GM18867 (cell line): ENCODE measurements at regions not wholly inside any gene's neighbourhood (a gene's known extent, or its start where the extent isn't known, plus 50 kb on each side); places are given as distances from the start of the nearest gene placed in this dataset.
"Not testable (repeated sequence)": the region's sequence is repeated elsewhere in the genome, so short reads cannot be mapped to it uniquely, and the experiment has no call there.

Experiments used
- ATAC-seq: cut with Tn5 transposase; IDR thresholded peaks from one replicate; pipeline ENCODE4 v1.9.1; 2021; ENCODE audit warnings: mild to moderate bottlenecking, moderate library complexity; ENCODE audit not compliant: unreplicated experiment

DNA sequence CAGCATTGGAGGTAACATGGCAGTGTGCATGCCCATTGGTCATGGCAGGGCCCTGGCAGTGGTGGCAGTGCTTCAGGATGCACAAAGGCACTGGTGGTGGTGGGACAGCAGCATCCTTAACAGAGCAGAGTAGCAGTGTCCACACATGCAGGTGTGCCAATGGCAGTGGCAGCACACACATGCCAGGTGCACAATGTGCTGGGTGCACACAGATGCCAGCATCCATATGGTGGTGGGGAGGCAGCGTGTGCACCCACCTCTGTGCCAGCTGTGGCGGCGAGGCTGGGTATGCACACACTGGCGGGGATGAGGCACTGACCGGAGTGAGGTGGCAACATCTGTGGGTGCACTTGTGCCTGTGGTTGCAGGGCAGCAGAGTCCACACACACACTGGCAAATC is 150.6 kb downstream of the SI start:
- ATAC-seq: no peak

DNA sequence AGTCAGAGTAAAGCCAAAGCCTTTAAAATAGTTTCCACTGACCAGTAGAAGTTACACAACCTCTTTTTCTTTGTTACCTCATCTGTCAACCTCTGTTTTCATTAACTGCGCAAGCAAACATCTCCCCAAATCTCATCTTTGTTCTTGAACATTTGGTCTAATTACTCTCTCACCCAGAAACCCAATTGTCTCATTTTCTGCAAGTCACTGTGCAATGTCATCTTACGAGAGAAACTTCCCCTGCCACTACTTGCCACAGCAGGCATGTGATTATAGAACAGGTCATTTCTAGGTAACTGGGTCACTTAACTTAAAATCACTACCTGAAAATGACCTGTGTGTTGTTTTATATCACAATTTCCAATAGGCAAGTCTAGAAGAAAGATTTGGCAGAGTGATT is 159.4 kb downstream of the SI start:
- no peak for ATAC-seq

DNA sequence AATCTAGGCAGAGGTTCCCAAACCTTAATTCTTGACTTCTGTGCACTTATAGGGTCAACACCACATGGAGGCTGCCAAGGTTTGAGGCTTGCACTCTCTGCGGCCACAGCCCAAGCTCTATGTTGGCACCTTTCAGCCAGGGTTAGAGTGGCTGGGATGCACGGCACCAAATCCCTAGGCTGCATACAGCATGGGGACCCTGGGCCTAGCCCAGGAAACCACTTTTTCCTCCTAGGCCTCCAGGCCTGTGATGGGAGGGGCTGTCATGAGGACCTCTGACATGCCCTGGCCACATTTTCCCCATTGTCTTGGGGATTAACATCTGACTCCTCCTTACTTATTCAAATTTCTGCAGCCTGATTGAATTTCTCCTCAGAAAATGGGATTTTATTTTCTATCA is 165.4 kb downstream of the SI start:
- ATAC-seq: no peak

GRCh38 chr3:164903820-164904451 is 174.4 kb downstream of the SI start:
- no peak for ATAC-seq

GRCh38 chr3:164897342-164897741 is 181.0 kb downstream of the SI start:
- no peak for ATAC-seq

GRCh38 chr3:164890061-164890460 is 188.2 kb downstream of the SI start:
- ATAC-seq: no peak

- no peak for ATAC-seq
These were observed 195.1 kb downstream of the SI start for GRCh38 chr3:164883171-164883570.

GRCh38 chr3:164879201-164879600 is 199.1 kb downstream of the SI start:
- no peak for ATAC-seq

DNA sequence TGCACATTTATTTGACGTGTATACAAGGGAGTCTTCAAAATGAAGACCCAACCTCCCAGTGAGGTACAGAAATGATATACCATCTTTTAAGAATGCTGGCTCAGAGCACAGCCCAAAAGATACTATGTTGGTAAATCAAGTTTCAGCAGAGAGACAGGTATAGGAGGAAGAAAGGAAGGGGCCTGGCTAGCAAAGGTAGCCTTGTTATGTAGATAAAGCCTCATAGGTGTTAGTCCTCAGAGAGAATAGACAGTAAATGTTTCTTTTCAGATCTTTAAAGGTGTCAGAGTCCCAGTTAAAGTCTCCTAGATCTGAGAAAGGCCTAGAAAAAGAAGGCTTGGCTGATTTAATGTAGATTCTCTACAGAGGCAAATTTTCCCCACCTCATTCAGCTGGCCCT is 213.8 kb downstream of the SI start:
- no peak for ATAC-seq

- ATAC-seq: no peak
These were observed 225.4 kb downstream of the SI start for GRCh38 chr3:164852866-164853265.

DNA sequence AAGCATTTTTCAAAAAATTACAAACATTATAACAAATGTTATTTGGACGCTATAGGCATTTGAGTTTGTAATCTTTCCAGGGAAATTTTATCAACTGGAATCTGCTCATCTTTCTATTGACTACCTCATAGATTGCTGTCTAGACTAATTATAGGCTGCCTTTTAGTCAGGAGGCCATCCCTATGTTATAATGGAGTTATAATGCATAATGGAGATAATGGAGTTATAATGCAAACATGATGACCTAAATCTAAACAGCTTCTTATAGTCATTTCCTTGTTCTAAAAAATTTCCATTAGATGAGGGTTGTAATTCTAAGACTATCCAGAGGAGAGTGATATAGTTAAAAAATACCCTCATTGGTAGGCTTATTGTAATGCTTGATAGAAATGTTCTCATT is 226.4 kb downstream of the SI start:
- no peak for ATAC-seq

DNA sequence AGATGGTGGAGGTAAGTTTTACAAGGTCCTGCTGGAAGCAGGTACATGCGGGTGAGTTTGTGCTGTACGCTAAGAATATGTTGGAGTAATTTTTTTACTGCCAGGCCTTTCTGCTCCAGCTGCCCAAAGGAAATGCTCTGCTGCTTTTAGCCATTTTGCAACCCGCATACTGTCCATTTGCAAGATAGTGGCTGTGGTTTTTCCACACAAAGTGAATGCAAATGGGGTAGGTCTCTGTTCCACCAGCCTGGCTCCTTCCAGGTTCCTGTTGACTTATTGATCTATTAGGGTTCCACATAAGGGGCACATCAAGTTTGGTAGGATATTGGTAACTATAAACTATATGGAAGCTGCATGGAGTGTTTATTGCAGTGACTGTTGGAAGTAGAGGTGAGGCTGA is 227.1 kb downstream of the SI start:
- no peak for ATAC-seq

DNA sequence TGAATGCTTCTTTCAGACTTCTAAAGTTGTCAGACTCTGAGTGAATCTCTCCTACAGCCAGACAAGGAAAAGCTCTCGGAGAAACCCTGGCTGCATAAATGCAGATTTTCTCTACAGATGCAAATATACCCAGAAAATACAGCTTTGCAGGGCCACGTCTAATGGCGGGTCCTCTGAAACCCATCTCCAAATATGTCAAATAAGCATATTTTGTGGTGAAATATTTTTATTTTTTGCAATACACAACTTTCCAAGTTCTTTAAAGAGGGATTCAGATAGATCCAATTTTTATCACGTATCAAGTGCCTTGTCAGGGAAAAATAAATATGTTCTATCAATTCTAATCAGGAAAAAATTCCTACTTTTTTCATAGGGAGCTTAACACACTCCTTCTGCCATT is 229.4 kb downstream of the SI start:
- no peak for ATAC-seq

DNA sequence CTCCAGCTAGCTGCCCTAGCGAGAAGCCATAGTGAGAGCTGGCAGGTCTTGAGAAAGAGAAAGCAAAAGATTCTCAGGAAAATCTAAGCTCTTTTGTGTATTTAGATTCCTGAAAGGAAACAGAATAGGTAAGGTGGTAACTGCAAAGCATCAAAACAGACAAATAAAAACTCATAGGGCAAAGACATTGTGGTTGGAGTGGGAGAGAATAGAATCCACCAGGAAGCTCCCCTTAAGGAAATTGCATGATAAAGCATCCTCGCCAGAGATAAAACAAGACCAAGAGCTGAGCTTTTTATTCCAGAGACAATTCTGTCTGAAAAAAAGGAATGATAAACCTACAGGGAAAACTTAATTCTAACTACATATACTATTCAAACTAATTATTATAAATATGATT is 232.6 kb downstream of the SI start:
- no peak for ATAC-seq

- no peak for ATAC-seq
These were observed 246.1 kb downstream of the SI start for GRCh38 chr3:164832216-164832615.

DNA sequence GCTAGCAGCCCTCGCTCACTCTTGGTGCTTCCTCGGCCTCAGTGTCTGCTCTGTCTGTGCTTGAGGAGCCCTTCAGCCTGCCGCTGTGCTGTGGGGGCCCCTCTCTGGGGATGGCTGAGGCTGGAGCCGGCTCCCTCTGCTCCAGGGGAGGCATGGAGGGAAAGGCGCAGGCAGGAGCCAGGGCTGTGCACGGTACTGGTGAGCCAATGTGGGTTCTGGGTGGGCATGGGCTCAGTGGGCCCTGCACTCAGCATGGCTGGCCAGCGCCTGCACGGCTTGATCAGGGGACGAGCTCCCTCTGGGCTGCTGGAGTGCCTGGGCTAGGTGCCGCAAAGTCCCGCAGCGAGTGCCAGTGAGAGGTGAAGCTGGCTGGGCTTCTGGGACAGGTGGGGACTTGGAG is 260.0 kb downstream of the SI start:
- ATAC-seq: no peak

GRCh38 chr3:164814106-164814505 is 264.2 kb downstream of the SI start:
- ATAC-seq: no peak

- ATAC-seq: no peak
These were observed 266.3 kb downstream of the SI start for GRCh38 chr3:164812042-164812441.

GRCh38 chr3:164806188-164806587 is 272.1 kb downstream of the SI start:
- no peak for ATAC-seq

- ATAC-seq: no peak
These were observed 284.2 kb downstream of the SI start for GRCh38 chr3:164794099-164794498.

DNA sequence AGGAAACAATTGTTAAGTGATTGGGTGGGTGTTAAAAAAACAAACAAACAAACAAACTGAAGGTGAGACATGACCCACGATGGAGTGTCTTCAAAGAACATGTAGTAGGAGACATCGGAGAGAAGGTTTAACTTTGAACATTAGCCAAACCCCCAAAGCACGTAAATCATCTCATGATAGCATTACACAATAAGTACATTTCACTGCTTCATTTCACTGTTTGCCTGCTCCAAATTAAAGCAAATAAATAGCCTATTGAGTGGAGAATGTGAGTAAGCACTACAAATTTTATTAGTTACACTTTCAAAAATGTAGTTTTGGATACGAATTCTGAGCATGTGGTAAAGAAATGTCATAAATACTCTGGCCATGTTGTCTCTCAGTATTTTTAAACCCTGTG is 287.0 kb downstream of the SI start:
- ATAC-seq: no peak

- ATAC-seq: not testable (repeated sequence)
These were observed 293.9 kb downstream of the SI start for GRCh38 chr3:164784407-164784806.

- ATAC-seq: no peak
These were observed 296.5 kb downstream of the SI start for GRCh38 chr3:164781755-164782154.

- ATAC-seq: no peak
These were observed 298.5 kb downstream of the SI start for GRCh38 chr3:164779816-164780215.
